GM19397 (cell line): ENCODE measurements at regions not wholly inside any gene's neighbourhood (a gene's known extent, or its start where the extent isn't known, plus 50 kb on each side); places are given as distances from the start of the nearest gene placed in this dataset.
"Not testable (repeated sequence)": the region's sequence is repeated elsewhere in the genome, so short reads cannot be mapped to it uniquely, and the experiment has no call there.

Source experiments
- ATAC-seq: cut with Tn5 transposase; IDR thresholded peaks from one replicate; pipeline ENCODE4 v1.9.1; 2021; ENCODE audit warnings: mild to moderate bottlenecking, moderate library complexity; ENCODE audit not compliant: unreplicated experiment

GRCh38 chr9:75658301-75658905 is 232.1 kb upstream of the PCSK5 start:
- ATAC-seq: no peak

DNA sequence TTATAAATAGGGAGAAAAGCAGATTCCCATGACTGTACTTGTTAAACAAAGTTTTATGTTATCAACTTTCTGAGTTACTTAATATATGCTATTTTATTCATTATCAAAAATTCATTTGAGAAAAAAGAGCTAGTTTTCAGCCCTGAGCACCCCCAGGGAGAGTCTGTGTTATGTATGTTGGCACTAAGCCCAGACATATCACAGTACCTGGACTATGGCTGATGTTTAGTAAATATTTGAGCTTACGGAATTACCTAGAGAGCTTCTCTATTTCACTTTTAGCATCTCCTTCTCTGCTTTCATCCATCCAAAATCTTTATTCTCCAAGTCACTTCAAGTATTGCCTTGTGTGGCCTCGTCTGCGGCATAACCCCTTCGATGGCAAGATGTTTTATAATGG is 225.9 kb upstream of the PCSK5 start:
- no peak for ATAC-seq

GRCh38 chr9:75666856-75667554 is 223.5 kb upstream of the PCSK5 start:
- ATAC-seq: no peak

GRCh38 chr9:75669721-75670120 is 220.8 kb upstream of the PCSK5 start:
- no peak for ATAC-seq

GRCh38 chr9:75671354-75671753 is 219.1 kb upstream of the PCSK5 start:
- ATAC-seq: no peak

GRCh38 chr9:75672478-75672877 is 218.0 kb upstream of the PCSK5 start:
- ATAC-seq: no peak

DNA sequence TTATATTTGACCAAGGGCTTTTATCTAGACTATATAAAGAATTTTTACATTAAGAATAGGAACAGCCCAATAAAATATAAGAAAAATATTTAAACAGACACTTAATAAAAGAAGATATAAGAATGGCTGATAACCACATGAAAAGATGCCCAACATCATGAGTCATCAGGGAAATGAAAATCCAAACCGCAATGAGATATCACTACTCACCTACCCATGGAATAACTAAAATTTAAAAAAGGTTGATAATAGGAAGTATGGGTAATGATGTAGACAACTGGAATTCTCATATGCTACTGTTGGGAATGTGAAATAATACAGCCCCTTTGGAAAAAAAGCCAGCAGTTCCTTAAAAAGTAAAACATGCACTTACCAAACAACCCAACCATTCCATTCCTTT is 206.9 kb upstream of the PCSK5 start:
- no peak for ATAC-seq

DNA sequence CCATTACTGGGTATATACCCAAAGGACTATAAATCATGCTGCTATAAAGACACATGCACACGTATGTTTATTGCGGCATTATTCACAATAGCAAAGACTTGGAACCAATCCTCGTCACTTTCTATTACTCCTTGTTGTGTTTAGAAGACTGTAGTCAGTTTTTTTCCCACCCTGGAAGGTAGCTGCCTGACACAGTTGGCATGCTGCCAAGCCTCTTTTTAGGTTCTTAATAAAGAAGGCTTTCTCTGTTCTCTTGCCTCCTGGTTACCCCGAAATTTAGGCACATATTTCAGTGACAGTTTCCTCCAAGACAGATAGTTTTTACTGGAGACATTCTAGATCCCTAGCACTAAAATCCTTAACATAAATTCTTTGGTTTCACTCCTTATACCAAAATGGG is 205.4 kb upstream of the PCSK5 start:
- no peak for ATAC-seq

GRCh38 chr9:75687359-75687953 is 203.0 kb upstream of the PCSK5 start:
- no peak for ATAC-seq

DNA sequence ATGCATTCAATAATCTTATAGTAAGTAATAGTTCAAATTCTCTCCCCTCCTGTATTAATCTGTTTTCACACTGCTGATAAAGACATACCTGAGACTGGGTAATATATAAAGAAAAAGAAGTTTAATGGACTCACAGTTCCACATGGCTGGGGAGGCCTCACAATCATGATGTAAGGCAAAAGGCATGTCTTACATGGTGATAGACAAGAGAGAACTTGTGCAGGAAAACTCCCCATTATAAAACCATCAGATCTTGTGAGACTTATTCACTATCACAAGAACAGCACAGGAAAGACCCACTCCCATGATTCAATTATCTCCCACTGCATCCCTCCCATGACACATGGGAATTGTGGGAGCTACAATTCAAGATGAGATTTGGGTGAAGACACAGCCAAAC is 199.9 kb upstream of the PCSK5 start:
- not testable (repeated sequence) for ATAC-seq

- no peak for ATAC-seq
Observed at GRCh38 chr9:75691408-75691807, 199.1 kb upstream of the PCSK5 start.

- ATAC-seq: no peak
Observed at GRCh38 chr9:75692309-75692708, 198.2 kb upstream of the PCSK5 start.

- ATAC-seq: no peak
Observed at GRCh38 chr9:75695921-75696320, 194.6 kb upstream of the PCSK5 start.

DNA sequence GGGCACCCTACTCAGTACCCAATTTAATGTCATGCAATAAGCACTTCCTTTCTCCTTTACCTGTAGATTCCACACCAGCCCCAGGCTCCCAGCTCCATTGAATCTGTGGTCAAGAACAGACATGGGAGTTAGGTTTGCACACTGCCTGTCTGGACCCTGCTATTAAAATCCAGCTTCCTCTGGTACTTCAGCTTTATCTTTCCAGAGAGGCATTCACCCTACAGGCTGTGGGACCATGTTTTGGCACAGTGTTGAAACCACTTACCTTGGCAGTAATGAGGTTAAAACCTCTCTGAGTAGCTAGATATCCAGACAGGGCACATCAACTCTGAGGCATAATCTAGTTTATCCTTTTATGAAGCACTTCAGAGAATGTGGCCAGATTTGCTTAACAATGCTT is 191.5 kb upstream of the PCSK5 start:
- no peak for ATAC-seq

- ATAC-seq: no peak
Observed at GRCh38 chr9:75699625-75700251, 190.7 kb upstream of the PCSK5 start.

DNA sequence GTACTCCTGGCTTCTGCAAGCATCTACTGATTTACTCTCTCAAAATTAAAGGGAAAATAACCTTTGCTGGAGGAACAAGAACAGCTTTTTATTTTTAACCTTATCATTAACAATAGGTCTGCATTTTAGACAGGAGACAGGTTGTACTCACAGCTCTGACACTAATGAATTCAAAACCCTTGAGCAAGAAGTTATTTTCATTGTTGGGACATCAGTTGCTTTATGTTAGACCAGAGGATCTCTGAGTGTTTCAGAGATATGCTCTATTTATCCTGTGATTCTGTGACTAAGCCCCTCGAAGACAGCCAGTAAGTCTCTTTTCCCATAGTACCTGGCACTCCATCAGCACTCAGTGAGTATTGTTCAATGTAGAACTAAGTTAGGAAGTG is 190.2 kb upstream of the PCSK5 start:
- no peak for ATAC-seq

- no peak for ATAC-seq
Observed at GRCh38 chr9:75707191-75707590, 183.3 kb upstream of the PCSK5 start.

- ATAC-seq: no peak
Observed at GRCh38 chr9:75709698-75710097, 180.8 kb upstream of the PCSK5 start.

DNA sequence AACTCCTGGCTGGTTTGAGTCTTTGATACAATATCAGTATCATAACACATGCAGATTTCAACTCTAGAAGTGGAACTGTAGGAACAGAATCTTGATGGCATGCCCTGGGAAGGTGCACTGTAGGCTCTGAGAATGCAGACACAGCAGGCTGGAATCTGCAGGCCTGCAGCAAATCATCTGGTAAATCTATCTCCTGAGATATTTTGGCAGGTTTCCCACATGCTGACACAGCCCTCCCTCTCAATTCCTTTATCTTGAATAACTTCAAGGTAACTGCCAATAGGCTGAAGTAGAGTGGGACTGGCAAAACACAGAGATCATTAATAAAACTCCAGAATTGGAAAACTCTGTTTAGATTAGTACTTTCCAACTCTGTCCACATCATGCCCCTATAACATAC is 177.8 kb upstream of the PCSK5 start:
- ATAC-seq: no peak

- no peak for ATAC-seq
Observed at GRCh38 chr9:75713335-75713734, 177.1 kb upstream of the PCSK5 start.

DNA sequence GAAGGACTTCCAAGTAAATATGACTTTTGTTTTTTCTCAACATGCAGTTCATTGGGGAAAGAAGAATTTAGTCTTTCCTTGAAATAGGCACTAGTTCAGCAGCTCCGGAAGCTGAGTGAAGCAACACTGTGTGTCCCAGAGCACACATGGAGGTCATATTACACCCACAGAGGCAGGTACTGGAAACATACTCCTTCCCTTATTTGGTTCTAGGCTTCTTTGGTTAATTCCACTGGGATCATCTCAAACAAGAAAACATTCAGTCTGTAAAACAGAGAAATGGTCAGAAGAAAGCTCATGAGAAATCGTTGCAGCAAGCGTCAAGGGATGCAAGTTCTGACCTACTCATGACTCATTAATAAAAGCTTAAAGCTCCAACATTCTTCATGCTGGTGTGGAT is 175.1 kb upstream of the PCSK5 start:
- no peak for ATAC-seq

GRCh38 chr9:75718677-75719076 is 171.8 kb upstream of the PCSK5 start:
- no peak for ATAC-seq
